Stimulated activated CD8-positive, alpha-beta memory T cell treated with anti-CD3 and anti-CD28 coated beads, Interleukin-4, amount 100 ng/mL, for 24 hours (primary cell): ENCODE measurements at regions not wholly inside any gene's neighbourhood (a gene's known extent, or its start where the extent isn't known, plus 50 kb on each side); places are given as distances from the start of the nearest gene placed in this dataset.
"Not testable (repeated sequence)": the region's sequence is repeated elsewhere in the genome, so short reads cannot be mapped to it uniquely, and the experiment has no call there.

ENCODE experiments used
- DNase-seq: peaks from one replicate; pipeline ENCODE4 v3.0.0-alpha.2; 2020; ENCODE audit warnings: low read depth

DNA sequence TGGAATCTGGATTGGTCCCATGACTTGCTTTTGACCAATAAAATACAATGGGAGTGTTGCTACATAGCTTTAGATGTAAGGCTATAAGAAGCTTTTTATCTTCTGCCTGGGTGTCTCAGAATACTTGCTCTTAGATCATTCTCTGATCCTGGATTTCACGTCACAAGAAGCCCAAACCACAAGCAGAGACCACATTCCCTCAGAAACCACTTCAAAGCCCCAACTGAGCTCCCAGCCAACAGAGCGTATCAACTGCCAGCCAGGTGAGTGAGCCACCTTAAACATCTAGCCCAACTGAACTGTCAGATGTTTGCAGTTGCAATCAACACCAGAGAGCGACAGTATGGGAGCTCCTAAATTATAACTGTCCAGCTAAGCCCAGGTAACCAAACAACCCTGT is 687.1 kb downstream of the TLE1 start:
- DNase-seq = peak; percentile 1

DNA sequence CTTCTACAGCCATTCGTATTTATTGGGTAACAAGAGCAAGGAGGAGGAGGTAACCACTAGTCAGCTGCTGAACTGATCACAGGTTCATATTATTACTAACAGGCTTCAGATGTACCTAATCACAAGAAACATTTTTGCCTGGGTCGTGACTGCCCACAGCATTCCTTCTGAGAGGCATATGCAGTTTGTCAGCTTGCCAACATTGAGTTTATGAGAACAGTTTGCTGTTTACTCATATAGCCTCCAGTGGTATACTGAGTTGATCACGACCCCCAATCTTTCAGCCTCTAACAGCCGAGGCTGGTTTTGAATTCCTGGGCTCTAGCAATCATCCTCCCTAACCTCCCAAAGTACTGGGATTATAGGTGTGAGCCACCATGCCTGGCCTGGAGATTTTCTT is 693.6 kb downstream of the TLE1 start:
- no peak for DNase-seq

GRCh38 chr9:80994892-80995291 is 694.5 kb downstream of the TLE1 start:
- DNase-seq = no peak

- DNase-seq = not testable (repeated sequence)
Measured at GRCh38 chr9:80985595-80985994, 703.8 kb downstream of the TLE1 start.

DNA sequence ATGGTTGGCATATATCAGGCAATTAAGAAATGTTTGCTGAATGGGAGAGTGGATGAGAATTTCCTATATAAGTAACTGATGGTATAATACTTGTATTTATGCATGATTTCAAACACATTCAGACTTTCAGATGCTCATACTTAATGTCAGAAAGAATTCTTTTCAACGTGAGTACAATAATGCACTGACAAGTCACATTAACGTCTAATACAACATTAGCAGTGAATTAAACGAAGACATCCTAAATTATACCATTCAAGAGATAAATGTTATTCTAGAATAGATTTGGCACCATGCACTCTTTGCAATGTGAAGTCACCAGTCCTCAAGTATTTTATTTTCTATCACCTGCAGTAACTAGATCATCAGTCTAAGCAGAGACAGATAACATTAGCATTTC is 712.9 kb downstream of the TLE1 start:
- no peak for DNase-seq

DNA sequence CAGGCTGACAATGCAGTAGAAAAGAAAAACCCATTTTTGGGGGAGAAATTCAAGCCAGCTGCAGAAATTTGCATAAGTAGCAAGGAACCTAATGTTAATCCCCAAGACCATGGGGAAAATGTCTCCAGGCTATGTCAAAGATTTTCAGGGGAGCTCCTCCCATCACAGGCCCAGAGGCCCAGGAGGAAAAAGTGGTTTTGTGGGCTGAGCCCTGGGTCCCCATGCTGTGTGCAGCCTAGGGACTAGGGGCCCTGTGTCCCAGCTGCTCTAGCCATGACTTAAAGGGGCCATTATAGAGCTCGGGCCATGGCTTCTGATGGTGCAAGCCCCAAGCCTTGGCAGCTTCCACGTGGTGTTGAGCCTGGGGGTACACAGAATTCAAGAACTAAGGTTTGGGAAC is 719.0 kb downstream of the TLE1 start:
- not testable (repeated sequence) for DNase-seq

- no peak for DNase-seq
Measured at GRCh38 chr9:80968611-80969010, 720.7 kb downstream of the TLE1 start.

DNA sequence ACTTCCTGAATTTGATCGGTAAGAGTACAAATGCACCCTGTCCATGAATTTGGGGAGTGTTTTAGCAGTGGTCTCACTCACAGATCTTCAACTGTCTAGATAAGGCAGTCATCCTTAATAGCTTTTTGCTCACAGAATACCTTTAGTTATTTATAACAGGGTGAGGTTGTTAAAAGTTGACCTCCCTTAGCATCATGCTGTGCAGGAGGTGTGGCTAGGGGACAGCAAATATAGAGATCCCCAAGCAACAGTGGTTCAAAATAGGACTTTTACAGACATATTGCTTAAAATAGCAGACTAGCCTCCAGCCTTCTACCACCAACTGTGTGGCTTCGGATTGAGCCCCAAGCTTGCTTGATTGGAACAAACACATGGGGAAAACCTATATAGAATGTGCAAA is 724.4 kb downstream of the TLE1 start:
- no peak for DNase-seq

GRCh38 chr9:80964374-80964773 is 725.0 kb downstream of the TLE1 start:
- DNase-seq = no peak

DNA sequence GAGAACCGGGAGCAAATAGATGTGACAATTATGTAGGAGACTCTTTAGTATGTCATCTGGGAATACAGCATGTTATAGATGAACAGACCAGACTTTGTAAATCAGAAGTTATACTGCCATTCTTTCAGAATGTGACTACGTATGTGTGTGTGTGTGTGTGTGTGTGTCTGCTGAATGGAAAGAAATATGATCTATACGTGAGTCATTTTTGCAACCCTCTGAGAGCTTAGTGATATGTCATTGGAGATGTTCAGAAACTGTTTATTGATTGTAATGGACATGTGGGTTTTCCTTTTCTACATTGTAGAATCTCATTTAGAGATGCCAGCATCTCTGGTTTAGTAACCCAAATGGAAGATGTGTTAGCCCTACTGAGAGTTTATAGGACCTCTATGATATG is 731.5 kb downstream of the TLE1 start:
- no peak for DNase-seq

DNA sequence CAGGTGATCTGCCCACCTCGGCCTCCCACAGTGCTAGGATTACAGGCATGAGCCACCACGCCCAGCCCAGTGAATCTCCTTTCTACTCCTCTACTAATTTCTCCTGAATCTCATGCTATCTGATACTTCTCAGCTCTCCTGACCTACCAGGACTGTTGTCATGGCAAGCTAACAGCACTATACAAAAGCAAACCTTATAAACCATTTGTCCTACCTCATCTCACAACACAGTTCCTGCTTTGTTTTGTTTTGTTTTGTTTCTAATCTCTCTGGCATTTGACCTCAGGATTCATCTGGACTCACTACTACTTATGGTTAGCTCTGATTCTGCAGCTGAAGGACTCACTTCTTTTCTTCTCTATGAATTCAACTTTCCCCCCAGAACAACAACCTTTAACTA is 734.8 kb downstream of the TLE1 start:
- DNase-seq = no peak

DNA sequence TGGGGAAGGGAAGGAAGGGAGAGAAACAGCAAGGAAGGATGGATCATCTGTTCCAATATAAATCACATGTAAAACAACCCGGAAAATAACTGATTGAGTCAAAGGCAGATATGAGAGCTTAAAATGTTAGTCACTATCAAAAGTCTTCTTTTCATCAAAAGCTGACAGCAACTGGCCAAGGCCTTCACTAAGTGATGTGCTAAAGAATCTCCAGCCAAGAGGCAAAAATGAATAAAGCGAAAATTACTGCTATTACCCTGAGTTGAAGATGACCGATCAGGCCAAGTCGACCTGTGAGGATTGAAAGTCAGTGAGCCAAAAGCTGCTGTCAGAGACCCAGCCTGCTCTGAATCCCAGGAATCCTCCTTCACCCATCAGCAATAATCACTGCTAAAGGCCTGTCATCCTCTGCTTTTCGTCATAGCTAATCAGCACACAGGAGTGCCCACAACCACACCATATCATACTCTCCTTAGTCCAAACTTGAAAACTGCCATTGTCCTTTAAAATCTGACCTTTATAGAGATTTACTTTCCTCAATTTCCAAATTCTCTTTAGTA is 736.9 kb downstream of the TLE1 start:
- DNase-seq = no peak

- no peak for DNase-seq
Measured at GRCh38 chr9:80951675-80952074, 737.7 kb downstream of the TLE1 start.

DNA sequence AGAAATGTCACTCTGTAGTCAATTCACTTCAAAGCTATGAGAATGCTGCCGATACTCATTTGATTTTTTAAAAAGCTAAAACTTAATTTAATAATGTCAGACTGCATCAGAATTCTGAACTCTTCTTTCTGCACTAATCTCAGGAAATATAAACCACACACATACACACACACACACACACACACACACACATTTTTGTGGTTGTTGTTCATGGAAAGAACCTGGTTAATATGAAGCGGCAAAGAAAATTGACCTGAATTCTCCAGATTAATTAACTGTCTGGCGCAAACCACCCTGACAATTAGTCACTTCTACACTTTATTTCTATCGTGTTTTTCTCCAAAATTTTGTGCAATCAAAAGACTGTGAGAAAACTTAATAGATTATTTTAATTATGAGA is 740.5 kb downstream of the TLE1 start:
- no peak for DNase-seq

DNA sequence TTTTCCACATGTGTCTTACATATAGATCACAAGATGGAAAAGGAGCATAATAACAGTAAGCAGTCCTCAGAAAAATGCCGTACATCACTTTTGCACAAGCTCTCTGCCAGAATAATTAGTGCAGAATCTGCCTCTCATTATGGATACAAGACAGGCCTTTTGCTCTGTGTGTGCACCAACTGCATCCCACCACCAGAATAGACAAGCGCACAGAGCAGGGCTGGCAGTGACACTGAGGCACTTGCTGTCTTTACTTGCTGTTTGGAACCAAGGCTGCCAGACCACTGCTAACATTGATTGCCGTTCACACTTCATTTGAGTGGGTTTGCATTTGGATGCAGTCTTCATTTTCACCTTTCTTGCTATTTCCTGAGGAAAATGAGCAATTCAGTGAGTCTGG is 741.3 kb downstream of the TLE1 start:
- no peak for DNase-seq

GRCh38 chr9:80946496-80947170 is 742.7 kb downstream of the TLE1 start:
- no peak for DNase-seq

- no peak for DNase-seq
Measured at GRCh38 chr9:80945436-80945835, 743.9 kb downstream of the TLE1 start.

- no peak for DNase-seq
Measured at GRCh38 chr9:80937645-80938044, 751.7 kb downstream of the TLE1 start.

DNA sequence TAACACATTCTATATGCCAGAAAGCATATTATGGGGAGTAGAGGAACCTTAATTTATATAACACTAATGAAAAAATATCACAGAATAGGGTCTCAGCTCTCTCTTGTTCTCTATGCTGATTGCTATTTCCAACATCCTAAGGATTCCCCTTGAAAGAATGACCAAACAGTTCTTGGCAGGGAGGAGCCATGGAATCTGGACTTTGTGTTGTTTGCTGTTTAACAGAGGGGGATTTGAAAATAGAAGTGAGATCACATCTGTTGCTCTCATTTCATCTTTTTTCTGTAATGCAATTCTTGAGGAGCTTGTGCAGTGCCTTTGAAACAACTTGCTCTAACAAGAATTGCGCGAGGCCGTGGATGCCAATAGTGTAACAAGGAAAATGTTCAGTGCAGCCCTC is 755.3 kb downstream of the TLE1 start:
- DNase-seq = no peak

DNA sequence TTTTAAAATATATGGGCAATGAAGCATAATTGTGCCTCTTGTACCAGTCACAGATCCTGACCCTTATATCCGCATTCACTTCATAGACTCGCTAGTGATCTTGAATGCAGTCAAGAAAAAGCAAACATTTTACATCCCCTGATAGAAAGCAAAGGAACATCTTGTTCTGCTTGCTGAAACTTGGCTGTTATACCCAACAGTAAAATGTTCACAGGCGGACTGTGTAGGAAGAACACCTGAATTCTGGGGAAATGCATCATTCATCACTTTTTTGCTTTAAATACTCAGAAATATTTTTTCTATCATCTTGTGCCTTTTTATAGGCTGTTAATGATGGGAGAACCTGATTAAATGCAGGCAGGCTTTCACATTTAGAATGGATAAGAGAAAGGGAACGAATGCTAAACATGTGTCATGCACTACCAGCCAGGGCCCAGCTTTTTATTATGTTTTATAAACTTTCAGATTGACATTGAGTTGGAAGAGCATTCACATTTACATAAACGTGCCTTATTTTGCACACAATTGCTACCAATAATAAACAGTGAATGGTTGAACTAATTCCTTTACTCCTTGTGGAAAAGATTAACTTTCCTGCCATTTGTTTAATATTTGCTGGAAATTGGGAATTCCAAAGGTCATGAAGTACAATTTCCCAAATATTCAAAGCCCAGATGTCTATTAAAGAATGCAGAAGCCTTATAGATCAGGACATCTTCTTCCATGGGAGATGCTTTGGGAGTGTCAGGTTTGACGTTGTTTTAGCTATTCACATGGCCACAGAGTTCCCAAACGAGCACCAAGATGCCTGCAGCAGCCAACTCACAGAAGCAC is 756.2 kb downstream of the TLE1 start:
- DNase-seq = no peak

- no peak for DNase-seq
Measured at GRCh38 chr9:80932181-80932580, 757.2 kb downstream of the TLE1 start.

- DNase-seq = no peak
Measured at GRCh38 chr9:80931163-80931562, 758.2 kb downstream of the TLE1 start.

- DNase-seq = no peak
Measured at GRCh38 chr9:80928697-80929096, 760.6 kb downstream of the TLE1 start.
